Thyroid gland (tissue), 4 donors: ENCODE measurements at regions not wholly inside any gene's neighbourhood (a gene's known extent, or its start where the extent isn't known, plus 50 kb on each side); places are given as distances from the start of the nearest gene placed in this dataset.

Experiments used
- POLR2A ChIP-seq, 2 donors: fragments of 450-650 bp; IDR thresholded peaks; one replicate each; pipeline ENCODE4 v1.6.1; 2017; ENCODE audit warnings: antibody characterized with exemption in 2 of 2, mild to moderate bottlenecking in 2 of 2, moderate library complexity in 1 of 2
- TF ChIP-seq, protein P1 (sequence below), 6 experiments: fragments of 200-600 bp in 3 of 6; fragments of 450-650 bp in 3 of 6; sonication (generic) in 3 of 6; IDR thresholded peaks; one replicate each; pipeline ENCODE4 v1.5.1; 2016 to 2019; ENCODE audit warnings: antibody characterized with exemption in 6 of 6, mild to moderate bottlenecking in 2 of 6, inconsistent platforms in 1 of 6, moderate library complexity in 1 of 6

GRCh38 chr2:236782938-236783337, 213.3 kb downstream of the ACKR3 start:
- TF ChIP-seq POLR2A (IDR thresholded peaks at IDR 0.05): no peak
- TF ChIP-seq, protein P1, sequence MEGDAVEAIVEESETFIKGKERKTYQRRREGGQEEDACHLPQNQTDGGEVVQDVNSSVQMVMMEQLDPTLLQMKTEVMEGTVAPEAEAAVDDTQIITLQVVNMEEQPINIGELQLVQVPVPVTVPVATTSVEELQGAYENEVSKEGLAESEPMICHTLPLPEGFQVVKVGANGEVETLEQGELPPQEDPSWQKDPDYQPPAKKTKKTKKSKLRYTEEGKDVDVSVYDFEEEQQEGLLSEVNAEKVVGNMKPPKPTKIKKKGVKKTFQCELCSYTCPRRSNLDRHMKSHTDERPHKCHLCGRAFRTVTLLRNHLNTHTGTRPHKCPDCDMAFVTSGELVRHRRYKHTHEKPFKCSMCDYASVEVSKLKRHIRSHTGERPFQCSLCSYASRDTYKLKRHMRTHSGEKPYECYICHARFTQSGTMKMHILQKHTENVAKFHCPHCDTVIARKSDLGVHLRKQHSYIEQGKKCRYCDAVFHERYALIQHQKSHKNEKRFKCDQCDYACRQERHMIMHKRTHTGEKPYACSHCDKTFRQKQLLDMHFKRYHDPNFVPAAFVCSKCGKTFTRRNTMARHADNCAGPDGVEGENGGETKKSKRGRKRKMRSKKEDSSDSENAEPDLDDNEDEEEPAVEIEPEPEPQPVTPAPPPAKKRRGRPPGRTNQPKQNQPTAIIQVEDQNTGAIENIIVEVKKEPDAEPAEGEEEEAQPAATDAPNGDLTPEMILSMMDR (IDR thresholded peaks at IDR 0.05): no peak
